ENCODE measurements at regions not wholly inside any gene's neighbourhood (a gene's known extent, or its start where the extent isn't known, plus 50 kb on each side); places are given as distances from the start of the nearest gene placed in this dataset.
"Not testable (repeated sequence)": the region's sequence is repeated elsewhere in the genome, so short reads cannot be mapped to it uniquely, and the experiment has no call there.

DNA sequence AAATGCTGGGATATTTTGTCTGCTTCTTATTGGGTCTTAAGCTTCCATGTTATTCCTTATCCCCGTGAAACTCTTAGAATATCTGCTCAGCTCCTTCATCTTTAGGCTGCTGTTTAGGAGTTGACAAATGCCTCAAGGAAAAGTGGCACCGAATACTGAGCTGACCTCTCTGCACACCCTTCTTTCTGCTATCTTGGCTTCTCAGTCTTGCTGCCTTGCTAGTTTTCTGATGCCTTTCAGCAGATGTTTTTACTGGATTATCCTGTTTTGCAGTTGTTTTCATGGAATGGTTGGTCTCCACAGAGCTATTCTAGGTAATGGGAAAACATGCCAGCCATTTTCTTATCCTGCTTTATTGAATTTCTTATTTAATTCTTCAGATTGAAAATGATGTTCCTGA is 86.3 kb downstream of the GYPE start:
- no peak for DNase-seq

DNA sequence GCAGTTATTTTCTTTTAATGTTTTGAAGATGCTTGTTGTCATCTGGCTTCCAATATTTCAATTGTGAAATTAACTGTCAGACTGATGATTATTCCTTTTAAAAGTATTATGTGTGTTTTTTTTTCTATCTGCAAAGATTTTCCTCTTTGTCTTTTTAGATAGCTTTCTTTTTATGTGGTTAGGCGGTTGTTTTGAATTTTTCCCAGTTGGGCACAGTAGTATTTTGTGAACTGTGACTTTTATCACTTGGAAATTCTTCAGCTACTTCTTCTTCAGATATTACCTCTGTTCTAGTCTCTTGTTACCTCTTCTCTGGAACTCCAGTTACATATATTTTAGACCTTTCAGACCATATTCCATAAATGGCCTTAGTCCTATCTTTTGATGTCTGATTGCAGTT is 87.5 kb downstream of the GYPE start:
- DNase-seq: not testable (repeated sequence)

- DNase-seq: not testable (repeated sequence)
These were observed 90.0 kb downstream of the GYPE start for GRCh38 chr4:143815375-143815774.

GRCh38 chr4:143813431-143814154 is 91.8 kb downstream of the GYPE start:
- not testable (repeated sequence) for DNase-seq

- not testable (repeated sequence) for DNase-seq
These were observed 91.2 kb upstream of the FREM3 start for GRCh38 chr4:143791693-143792092.

- DNase-seq: not testable (repeated sequence)
These were observed 90.0 kb upstream of the FREM3 start for GRCh38 chr4:143790425-143790824.

DNA sequence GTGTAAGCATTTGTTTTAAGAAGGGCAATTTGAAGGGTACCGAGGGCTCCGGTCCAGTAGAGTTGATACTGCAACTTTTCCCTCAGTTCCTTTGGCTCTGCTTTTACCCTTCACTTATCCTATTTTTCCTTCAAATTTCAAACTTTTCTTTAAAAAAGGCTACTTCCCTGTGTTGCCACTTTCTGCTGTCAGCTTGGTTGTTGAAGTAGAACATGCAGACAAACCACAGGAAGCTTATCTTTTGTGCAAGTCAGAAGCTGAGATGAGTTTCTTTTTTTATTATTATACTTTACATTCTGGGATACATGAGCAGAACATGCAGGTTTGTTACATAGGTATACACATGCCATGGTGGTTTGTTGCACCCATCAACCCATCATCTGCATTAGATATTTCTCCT is 89.1 kb upstream of the FREM3 start:
- DNase-seq: not testable (repeated sequence)

- DNase-seq: no peak
These were observed 84.1 kb upstream of the FREM3 start for GRCh38 chr4:143784567-143784966.

GRCh38 chr4:143782521-143782920 is 82.0 kb upstream of the FREM3 start:
- DNase-seq: no peak

DNA sequence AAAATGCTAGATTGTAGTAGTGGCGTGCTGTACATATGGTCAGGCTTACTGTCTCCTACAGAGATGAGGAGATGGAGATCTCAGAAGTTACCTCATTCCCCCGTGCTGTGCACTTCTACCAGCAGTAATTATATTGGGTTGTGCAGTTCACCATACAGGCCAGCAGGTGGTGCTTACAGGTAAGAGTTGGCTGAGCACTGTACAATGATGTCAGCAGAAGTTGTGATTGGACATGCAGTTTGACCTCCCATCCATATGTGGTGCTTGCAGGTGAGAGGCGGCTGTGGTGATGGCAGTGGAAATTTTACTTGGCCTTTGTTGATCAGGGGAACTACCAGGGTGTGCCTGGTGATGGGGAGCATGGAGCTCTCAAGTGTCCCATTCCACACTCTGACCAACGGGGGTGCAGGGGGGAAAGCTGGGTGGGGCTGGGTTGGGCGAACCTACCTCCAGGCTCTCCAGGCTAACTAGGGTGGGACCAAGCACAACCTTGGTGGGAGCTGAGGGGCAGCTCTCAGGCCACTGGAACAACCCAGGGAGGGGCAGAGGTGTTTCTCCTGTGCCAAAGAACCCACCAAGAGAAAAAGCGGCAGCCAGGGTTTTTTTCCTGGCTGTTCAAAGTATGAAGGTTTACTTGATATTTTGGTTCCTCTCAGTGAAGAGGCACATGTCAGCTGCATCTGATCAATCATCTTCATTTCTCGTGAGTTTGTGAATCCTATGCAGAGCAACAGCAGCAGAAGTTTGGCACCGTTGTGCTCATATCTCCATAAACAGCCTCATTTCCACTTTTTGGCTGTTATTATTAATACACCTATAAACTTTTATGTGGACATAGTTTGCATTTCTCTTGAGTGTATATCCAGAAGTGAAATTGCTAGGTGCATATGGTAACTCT is 73.8 kb upstream of the FREM3 start:
- peak; percentile 56 to 65 for DNase-seq

DNA sequence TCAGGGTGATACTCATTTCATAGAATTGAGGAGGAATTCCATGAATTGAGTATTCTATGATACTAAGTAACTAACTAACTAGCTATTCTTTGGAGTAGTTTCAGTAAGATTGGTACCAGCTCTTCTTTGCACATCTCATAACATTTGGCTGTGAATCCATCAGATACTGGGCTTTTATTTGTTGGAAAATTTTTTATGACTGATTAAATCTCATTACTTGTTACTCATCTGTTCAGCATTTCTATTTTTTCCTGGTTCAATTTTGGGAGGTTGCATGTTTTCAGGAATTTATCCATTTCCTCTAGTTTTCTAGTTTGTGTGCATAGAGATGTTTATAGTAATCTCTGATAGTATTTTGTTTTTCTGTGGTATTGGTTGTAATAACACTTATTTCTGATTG is 70.8 kb upstream of the FREM3 start:
- no peak for DNase-seq

DNA sequence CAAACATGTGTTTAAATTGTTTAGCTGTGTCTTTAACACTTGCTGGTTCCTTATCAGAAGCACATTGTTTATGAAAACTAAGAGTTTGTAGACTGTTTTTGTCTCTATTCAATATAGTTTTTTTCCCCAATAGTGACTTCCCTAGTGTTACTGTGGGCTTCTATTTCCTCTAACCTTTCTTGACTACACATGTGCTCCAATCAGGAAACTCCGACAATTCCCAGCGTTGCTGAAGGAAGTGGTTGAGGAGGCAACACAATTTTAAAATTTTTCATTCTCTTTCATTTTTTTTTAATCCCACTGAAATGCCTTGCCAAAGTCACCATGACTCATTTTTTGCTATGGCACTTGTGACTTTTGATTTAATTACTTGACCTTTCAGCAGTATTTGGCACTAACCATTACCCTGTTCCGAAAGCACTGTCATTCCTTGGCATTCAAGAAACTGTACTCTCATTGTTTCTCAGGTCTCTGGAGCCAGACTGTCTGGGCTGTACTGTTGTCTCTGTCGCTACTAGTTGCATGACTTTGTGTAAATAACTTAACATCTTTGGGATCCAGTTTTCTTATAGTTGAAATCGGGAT is 67.6 kb upstream of the FREM3 start:
- DNase-seq: no peak

DNA sequence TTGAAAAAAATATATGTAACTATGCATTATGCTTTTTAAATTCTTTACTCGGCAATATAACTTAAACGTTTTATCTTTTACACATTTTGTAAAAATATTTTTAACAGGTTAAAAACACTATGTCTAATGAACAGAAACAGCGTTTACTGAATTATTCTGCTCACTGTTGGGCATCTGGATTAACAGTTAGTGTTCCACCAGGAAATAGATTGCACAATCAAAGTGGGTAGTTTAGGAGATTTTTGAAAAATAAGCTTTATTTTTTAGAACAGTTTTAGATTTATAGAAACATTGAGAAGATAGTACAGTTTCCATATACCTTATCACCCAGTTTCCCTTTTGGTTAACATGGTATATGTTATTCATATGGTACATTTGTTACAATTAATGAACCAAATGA is 63.1 kb upstream of the FREM3 start:
- no peak for DNase-seq

GRCh38 chr4:143762511-143762910 is 62.0 kb upstream of the FREM3 start:
- no peak for DNase-seq

All from Kasumi-1 (cell line).